SU-DHL-6 (cell line): ENCODE measurements at regions not wholly inside any gene's neighbourhood (a gene's known extent, or its start where the extent isn't known, plus 50 kb on each side); places are given as distances from the start of the nearest gene placed in this dataset.

Experiments
- H2AFZ ChIP-seq: fragments of 200-600 bp; sonication (generic); 2 replicates; pipeline ENCODE4 v1.6.1; 2014; ENCODE audit warnings: low read depth, mild to moderate bottlenecking, moderate library complexity, mixed read lengths, antibody characterized with exemption, low read length; ENCODE audit not compliant: severe bottlenecking
- H3F3A ChIP-seq: fragments of 200-600 bp; shearing (Covaris generic); 2 replicates; pipeline ENCODE4 v1.6.0; 2016; ENCODE audit warnings: antibody characterized with exemption, mild to moderate bottlenecking; ENCODE audit not compliant: insufficient read depth
- H3K27ac ChIP-seq: fragments of 200-600 bp; sonication (generic); 2 replicates; pipeline ENCODE4 v1.5.1; 2016; ENCODE audit warnings: low read depth, mild to moderate bottlenecking, low read length, moderate library complexity, mixed read lengths
- H3K27me3 ChIP-seq: fragments of 200-600 bp; sonication (generic), shearing (Covaris generic); 2 replicates; pipeline ENCODE4 v1.6.0; 2014; ENCODE audit warnings: mild to moderate bottlenecking, low read length
- H3K36me3 ChIP-seq: fragments of 200-600 bp; sonication (generic); 2 replicates; pipeline ENCODE4 v1.6.1; 2014; ENCODE audit warnings: mild to moderate bottlenecking, low read length, mixed read lengths
- H3K4me2 ChIP-seq: fragments of 300-600, 200-600 bp; shearing (Covaris generic), sonication (generic); 2 replicates; pipeline ENCODE4 v1.6.0; 2014; ENCODE audit warnings: low read length, low read depth, mild to moderate bottlenecking; ENCODE audit not compliant: poor library complexity, severe bottlenecking
- H3K4me3 ChIP-seq: fragments of 200-600 bp; sonication (generic); 2 replicates; pipeline ENCODE4 v1.5.1; 2014; ENCODE audit warnings: antibody characterized with exemption, low read length, mild to moderate bottlenecking, mixed read lengths; ENCODE audit not compliant: insufficient read depth, poor library complexity, severe bottlenecking
- H3K79me2 ChIP-seq: fragments of 200-600 bp; sonication (generic); 2 replicates; pipeline ENCODE4 v1.6.1; 2014; ENCODE audit warnings: mild to moderate bottlenecking, low read length, moderate library complexity; ENCODE audit not compliant: insufficient read depth
- H3K9ac ChIP-seq: fragments of 200-600 bp; sonication (generic); 2 replicates; pipeline ENCODE4 v1.7.0; 2014; ENCODE audit warnings: mild to moderate bottlenecking, low read length
- H3K9me2 ChIP-seq: fragments of 200-600 bp; sonication (generic); replicated peaks from 2 replicates; pipeline ENCODE4 v1.6.1; 2014; ENCODE audit warnings: low read length; ENCODE audit not compliant: insufficient read depth
- H3K9me3 ChIP-seq: fragments of 200-600 bp; sonication (generic); 2 replicates; pipeline ENCODE4 v1.6.1; 2014; ENCODE audit warnings: low read length, mixed read lengths; ENCODE audit not compliant: insufficient read depth
- H4K20me1 ChIP-seq: fragments of 200-600 bp; sonication (generic); 2 replicates; pipeline ENCODE4 v1.6.1; 2014; ENCODE audit warnings: low read depth, mild to moderate bottlenecking, antibody characterized with exemption, low read length, moderate library complexity, mixed read lengths
- CTCF ChIP-seq: fragments of 200-600 bp; sonication (generic); IDR thresholded peaks from one replicate; pipeline ENCODE4 v1.5.1; 2017; ENCODE audit warnings: antibody characterized with exemption, mild to moderate bottlenecking, low read length, moderate library complexity; ENCODE audit not compliant: insufficient read depth, poor library complexity, severe bottlenecking
- EZH2phosphoT487 ChIP-seq: fragments of 200-600 bp; sonication (generic), shearing (Covaris generic); conservative IDR thresholded peaks from 2 replicates; pipeline ENCODE4 v1.6.1; 2018; ENCODE audit warnings: mild to moderate bottlenecking, antibody characterized with exemption, low read length, moderate library complexity, mixed read lengths

- H3K9me2 ChIP-seq = no peaks in the 10 kb centered on the region
- H3K9me3 ChIP-seq = no peaks in the 10 kb centered on the region
- H3K79me2 ChIP-seq = no peaks in the 10 kb centered on the region
- no peak overlapping the region for H3K27ac ChIP-seq
- no peaks in the 10 kb centered on the region for H4K20me1 ChIP-seq
- H3K36me3 ChIP-seq = no peaks in the 10 kb centered on the region
- H3K9ac ChIP-seq = no peak overlapping the region
- no peak overlapping the region for H2AFZ ChIP-seq
- H3K4me2 ChIP-seq = no peak overlapping the region
- H3K4me3 ChIP-seq = no peak overlapping the region
- TF ChIP-seq CTCF (no peak), EZH2phosphoT487 (no peak)
- no peaks in the 10 kb centered on the region for H3K27me3 ChIP-seq
- H3F3A ChIP-seq = no peaks in the 10 kb centered on the region
Observed at GRCh38 chr10:56975513-56975912, 614.5 kb upstream of the ZWINT start.

GRCh38 chr10:56973766-56974165 lies 612.7 kb upstream of the ZWINT start:
- Histone ChIP-seq H3K27me3 (no peaks in the 10 kb centered on the region), H3K4me2 (no peak overlapping the region), H3K79me2 (no peaks in the 10 kb centered on the region), H3K9me2 (no peaks in the 10 kb centered on the region), H3K27ac (no peak overlapping the region), H2AFZ (no peak overlapping the region), H4K20me1 (no peaks in the 10 kb centered on the region), H3F3A (no peaks in the 10 kb centered on the region), H3K9me3 (no peaks in the 10 kb centered on the region), H3K9ac (no peak overlapping the region), H3K4me3 (no peak overlapping the region), H3K36me3 (no peaks in the 10 kb centered on the region)
- TF ChIP-seq EZH2phosphoT487 = no peak
- TF ChIP-seq CTCF = no peak

GRCh38 chr10:56943221-56943755 lies 582.2 kb upstream of the ZWINT start:
- H3K36me3 ChIP-seq = no peaks in the 10 kb centered on the region
- H3K9me3 ChIP-seq = no peaks in the 10 kb centered on the region
- no peaks in the 10 kb centered on the region for H3K27me3 ChIP-seq
- H3K79me2 ChIP-seq = no peaks in the 10 kb centered on the region
- H2AFZ ChIP-seq = no peak overlapping the region
- H4K20me1 ChIP-seq = no peaks in the 10 kb centered on the region
- no peak overlapping the region for H3K4me2 ChIP-seq
- no peak overlapping the region for H3K9ac ChIP-seq
- no peak overlapping the region for H3K27ac ChIP-seq
- H3K9me2 ChIP-seq = no peaks in the 10 kb centered on the region
- H3F3A ChIP-seq = no peaks in the 10 kb centered on the region
- TF ChIP-seq EZH2phosphoT487 = no peak
- no peak for TF ChIP-seq CTCF
- no peak overlapping the region for H3K4me3 ChIP-seq
